Neural crest cell (in vitro differentiated cells): ENCODE measurements at regions not wholly inside any gene's neighbourhood (a gene's known extent, or its start where the extent isn't known, plus 50 kb on each side); places are given as distances from the start of the nearest gene placed in this dataset.

ENCODE experiments used
- DNase-seq: peaks from one replicate; pipeline ENCODE4 v3.0.0; 2021; ENCODE audit warnings: low read depth, mixed read lengths, low spot score
- H3K27ac Mint-ChIP-seq: one replicate; pipeline ENCODE4 v1.8.0; 2021; ENCODE audit warnings: mild to moderate bottlenecking, mixed read lengths; ENCODE audit not compliant: unreplicated experiment
- H3K27me3 Mint-ChIP-seq: 2 replicates; pipeline ENCODE4 v1.8.0; 2021; ENCODE audit warnings: low read depth, mild to moderate bottlenecking, mixed read lengths
- H3K36me3 Mint-ChIP-seq: 2 replicates; pipeline ENCODE4 v1.8.0; 2021; ENCODE audit warnings: low read depth, mild to moderate bottlenecking, mixed read lengths
- H3K4me1 Mint-ChIP-seq: 2 replicates; pipeline ENCODE4 v1.8.0; 2021; ENCODE audit warnings: mixed read lengths
- H3K4me3 Mint-ChIP-seq: one replicate; pipeline ENCODE4 v1.8.0; 2021; ENCODE audit warnings: mild to moderate bottlenecking, mixed read lengths
- H3K9me3 Mint-ChIP-seq: 2 replicates; pipeline ENCODE4 v1.8.0; 2021; ENCODE audit warnings: mixed read lengths
- TF ChIP-seq, protein P1 (sequence below): fragments of 200-600 bp; sonication (generic); conservative IDR thresholded peaks from 2 replicates; pipeline ENCODE4 v1.5.0; 2021; ENCODE audit warnings: antibody characterized with exemption, mild to moderate bottlenecking

DNA sequence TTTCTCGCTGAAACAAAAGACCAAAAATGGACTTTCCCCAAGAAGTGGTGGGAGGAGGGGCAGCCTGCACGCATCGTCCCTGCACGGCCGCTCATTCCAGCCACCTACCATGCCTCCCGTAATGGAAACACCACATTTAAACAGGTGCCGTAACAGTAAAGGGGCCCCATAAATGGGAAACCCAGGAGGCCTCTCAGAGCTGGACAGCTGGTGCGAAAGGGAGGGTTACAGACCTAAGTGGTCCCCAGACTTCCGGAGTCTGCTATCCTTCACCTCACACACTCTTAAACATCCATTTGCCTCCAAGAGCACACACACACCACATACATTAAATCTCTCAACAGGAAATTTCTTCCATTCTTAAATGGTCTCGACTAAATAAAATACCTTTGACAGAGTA is 120.7 kb upstream of the SOD1 start:
- no peak overlapping the region for H3K4me3 Mint-ChIP-seq
- no peak for DNase-seq

GRCh38 chr21:31537872-31538576 is 121.5 kb upstream of the SOD1 start:
- no peaks in the 10 kb centered on the region for H3K36me3 Mint-ChIP-seq
- H3K9me3 Mint-ChIP-seq: no peaks in the 10 kb centered on the region
- H3K4me3 Mint-ChIP-seq: no peak overlapping the region
- no peak overlapping the region for H3K27ac Mint-ChIP-seq
- peak; percentile 23 for DNase-seq
- H3K4me1 Mint-ChIP-seq: peaks cover 5% of the 10 kb centered on the region
- TF ChIP-seq, protein P1, sequence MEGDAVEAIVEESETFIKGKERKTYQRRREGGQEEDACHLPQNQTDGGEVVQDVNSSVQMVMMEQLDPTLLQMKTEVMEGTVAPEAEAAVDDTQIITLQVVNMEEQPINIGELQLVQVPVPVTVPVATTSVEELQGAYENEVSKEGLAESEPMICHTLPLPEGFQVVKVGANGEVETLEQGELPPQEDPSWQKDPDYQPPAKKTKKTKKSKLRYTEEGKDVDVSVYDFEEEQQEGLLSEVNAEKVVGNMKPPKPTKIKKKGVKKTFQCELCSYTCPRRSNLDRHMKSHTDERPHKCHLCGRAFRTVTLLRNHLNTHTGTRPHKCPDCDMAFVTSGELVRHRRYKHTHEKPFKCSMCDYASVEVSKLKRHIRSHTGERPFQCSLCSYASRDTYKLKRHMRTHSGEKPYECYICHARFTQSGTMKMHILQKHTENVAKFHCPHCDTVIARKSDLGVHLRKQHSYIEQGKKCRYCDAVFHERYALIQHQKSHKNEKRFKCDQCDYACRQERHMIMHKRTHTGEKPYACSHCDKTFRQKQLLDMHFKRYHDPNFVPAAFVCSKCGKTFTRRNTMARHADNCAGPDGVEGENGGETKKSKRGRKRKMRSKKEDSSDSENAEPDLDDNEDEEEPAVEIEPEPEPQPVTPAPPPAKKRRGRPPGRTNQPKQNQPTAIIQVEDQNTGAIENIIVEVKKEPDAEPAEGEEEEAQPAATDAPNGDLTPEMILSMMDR: peak; percentile 45
- H3K27me3 Mint-ChIP-seq: no peaks in the 10 kb centered on the region

More for the DNA sequence above, 120.7 kb upstream of the SOD1 start:
- H3K36me3 Mint-ChIP-seq: no peaks in the 10 kb centered on the region
- no peaks in the 10 kb centered on the region for H3K27me3 Mint-ChIP-seq
- H3K4me1 Mint-ChIP-seq: peaks cover 8% of the 10 kb centered on the region
- TF ChIP-seq, protein P1: no peak
- H3K27ac Mint-ChIP-seq: no peak overlapping the region
- H3K9me3 Mint-ChIP-seq: no peaks in the 10 kb centered on the region

- Mint-ChIP-seq H3K4me1 (peaks cover 14% of the 10 kb centered on the region), H3K27ac (no peak overlapping the region), H3K27me3 (no peaks in the 10 kb centered on the region), H3K9me3 (no peaks in the 10 kb centered on the region), H3K4me3 (no peak overlapping the region), H3K36me3 (no peaks in the 10 kb centered on the region)
- DNase-seq: no peak
- TF ChIP-seq, protein P1: no peak
Observed at GRCh38 chr21:31536138-31536537, 123.4 kb upstream of the SOD1 start.

GRCh38 chr21:31531967-31532366 is 127.5 kb upstream of the SOD1 start:
- Mint-ChIP-seq H3K4me3 (no peak overlapping the region), H3K27me3 (no peaks in the 10 kb centered on the region), H3K4me1 (peaks cover 23% of the 10 kb centered on the region), H3K36me3 (peaks cover 11% of the 10 kb centered on the region), H3K9me3 (no peaks in the 10 kb centered on the region), H3K27ac (no peak overlapping the region)
- TF ChIP-seq, protein P1: no peak
- DNase-seq: no peak

DNA sequence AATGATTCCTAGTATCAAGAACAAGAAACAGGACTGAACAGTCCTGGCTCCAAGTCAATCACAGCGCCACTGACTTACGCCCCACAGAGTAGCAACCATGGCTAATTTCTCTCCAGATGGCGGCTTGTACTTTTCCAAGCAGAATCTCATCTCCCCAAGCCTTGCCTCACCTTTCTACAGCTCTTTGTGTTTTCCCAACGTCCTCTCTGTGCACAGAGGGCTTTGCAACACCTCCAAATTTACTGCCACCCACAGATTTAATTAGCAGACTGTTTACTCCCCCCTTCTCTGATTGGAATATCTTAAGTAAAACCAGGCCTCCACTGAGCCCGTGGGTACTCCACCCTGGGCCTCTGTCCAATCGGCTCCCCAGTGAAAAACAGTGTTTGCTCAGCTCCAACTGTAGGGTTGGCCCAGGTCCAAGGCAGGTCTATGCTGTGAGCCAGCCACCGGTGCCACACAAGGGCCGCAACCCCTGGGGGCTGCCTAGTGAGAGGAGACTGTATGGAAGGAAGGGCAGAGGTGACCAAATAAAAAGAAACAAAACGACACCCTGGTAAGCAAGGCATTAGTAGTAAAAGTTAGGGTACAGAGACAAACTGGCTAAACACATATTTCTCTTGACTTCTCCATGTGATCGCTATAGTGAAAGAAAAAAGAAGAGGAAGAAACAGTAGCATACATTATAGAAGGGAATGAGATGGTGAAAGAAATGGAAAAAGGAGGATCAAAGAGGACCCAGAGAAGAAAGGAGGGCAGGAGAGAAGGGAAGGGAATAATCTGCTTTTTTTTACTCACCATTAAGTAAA is 128.4 kb upstream of the SOD1 start:
- TF ChIP-seq, protein P1: no peak
- Mint-ChIP-seq H3K4me3 (no peak overlapping the region), H3K9me3 (no peaks in the 10 kb centered on the region)

More for the DNA sequence above, 128.4 kb upstream of the SOD1 start:
- no peaks in the 10 kb centered on the region for H3K27me3 Mint-ChIP-seq
- H3K27ac Mint-ChIP-seq: no peak overlapping the region
- H3K4me1 Mint-ChIP-seq: peaks cover 27% of the 10 kb centered on the region
- DNase-seq: no peak
- peaks cover 11% of the 10 kb centered on the region for H3K36me3 Mint-ChIP-seq
